LNCaP clone FGC (cell line): ENCODE measurements at regions not wholly inside any gene's neighbourhood (a gene's known extent, or its start where the extent isn't known, plus 50 kb on each side); places are given as distances from the start of the nearest gene placed in this dataset.
"Not testable (repeated sequence)": the region's sequence is repeated elsewhere in the genome, so short reads cannot be mapped to it uniquely, and the experiment has no call there.

Experiments used
- DNase-seq: peaks from one replicate; pipeline ENCODE4 v3.0.0-alpha.2; 2011; ENCODE audit warnings: low read depth
- H3K4me3 ChIP-seq: 2 replicates; pipeline ENCODE4 v1.5.1; 2011; ENCODE audit warnings: mild to moderate bottlenecking, low read depth, low read length, control low read depth
- TF ChIP-seq, protein P1 (sequence below): IDR thresholded peaks from 2 replicates; pipeline ENCODE4 v1.5.1; 2012; ENCODE audit warnings: mild to moderate bottlenecking; ENCODE audit not compliant: control insufficient read depth, insufficient read depth; ENCODE audit errors: extremely low read depth

DNA sequence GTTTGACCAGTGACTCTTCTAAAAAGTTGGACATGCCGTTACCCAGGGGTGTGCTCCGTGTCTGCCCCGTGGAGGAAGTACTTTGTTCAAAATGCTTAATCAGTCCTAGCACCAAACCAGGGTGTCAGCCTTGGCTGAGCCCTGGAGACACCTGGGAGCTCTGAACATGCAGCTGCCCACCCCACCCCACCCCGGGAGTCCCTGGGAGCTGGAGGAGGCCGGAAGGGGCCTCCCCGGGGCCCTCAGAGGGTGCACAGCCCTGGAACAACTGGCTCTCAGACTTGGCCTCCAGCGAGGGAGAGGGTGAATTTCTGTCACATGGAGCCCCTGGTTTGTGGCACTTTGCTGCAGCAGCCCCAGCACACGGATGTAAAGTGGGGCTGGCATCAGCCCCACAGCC is 152.1 kb downstream of the LAT start:
- not testable (repeated sequence) for DNase-seq, H3K4me3 ChIP-seq

DNA sequence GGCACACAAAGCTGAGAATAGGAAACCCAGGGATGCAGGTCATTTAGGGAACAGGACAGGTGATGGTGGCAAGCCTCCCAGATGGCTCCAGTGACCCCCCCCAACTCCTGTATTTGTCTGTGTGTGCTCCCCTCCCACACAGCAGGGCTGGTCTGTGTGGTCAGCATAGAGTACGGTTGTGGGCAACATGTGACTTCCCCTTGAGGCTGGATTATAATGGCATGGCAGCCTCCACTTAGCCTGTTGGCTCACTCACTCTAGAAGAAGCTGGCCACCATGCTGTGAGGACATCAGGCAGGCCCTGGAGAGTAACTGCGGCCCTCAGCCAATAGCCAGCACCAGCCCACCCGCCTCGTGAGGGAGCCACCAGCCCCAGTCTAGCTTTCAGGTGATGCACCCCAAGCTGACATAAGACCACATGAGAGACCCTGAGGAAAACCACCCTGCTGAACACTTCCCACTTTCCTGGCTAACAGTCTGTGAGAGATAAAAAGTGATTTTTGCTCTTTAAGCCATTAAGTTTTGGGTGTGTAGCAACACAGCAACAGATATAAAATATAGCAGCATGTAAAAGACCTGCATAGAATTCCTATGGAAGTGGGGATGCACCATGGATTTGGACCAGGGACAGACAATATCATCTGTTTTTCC is 151.3 kb downstream of the LAT start:
- H3K4me3 ChIP-seq, DNase-seq: not testable (repeated sequence)

DNA sequence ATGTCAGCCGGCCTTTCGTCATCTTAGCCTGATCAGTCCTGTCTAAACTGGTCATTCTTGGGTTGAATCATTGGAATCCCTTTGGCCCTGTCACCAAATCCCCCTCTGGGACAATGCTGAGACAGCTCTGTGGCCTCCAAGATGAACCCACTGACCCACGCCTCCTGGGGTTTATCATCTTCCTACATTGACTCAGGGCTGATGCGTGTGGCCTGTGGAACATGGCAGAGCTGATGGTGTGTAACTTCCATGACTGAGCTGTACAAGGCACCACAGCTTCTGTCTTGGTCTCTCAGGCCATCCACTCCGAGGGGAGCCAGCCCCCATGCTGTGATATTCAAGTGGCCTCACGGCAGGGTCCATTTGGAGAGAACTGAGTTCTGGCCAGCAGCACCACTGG is 150.2 kb downstream of the LAT start:
- not testable (repeated sequence) for DNase-seq, H3K4me3 ChIP-seq

DNA sequence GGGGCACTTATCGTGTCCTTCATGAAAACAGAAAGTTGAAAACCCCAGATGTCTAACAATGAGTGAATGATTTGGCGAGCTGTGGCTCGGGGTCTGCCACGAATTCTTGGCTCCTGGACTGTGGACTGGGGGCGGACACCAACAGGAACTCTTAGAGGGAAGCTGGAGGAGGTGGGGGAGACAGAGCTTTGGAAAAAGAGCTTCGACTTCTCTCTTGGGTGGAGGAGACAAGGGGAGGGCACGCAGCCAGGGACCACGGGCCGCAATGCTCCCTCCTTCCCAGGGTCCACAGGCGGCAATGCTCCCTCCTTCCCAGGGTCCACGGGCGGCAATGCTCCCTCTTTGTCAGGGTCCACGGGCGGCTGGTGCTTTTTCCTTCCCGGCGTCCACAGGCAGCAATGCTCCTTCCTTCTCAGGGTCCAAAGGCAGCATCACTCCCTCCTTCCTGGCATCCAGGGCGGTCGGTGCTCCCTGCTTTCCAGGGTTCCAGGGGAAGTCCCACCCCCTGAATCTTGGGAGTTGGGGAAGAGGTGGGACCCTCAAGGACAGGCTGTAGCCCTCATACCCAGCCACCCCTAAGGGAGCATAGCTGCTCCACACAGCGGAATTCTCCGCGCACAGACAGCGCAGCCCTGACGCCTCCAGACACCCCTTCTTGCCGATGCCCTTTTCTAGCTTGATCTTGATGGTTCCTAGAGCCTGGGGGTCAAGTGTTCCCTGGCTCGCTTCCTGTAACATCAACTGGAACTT is 149.0 kb downstream of the LAT start:
- not testable (repeated sequence) for H3K4me3 ChIP-seq, DNase-seq

- not testable (repeated sequence) for DNase-seq, H3K4me3 ChIP-seq
Measured at GRCh38 chr16:29132869-29133268, 148.0 kb downstream of the LAT start.

GRCh38 chr16:29132444-29132843 is 147.6 kb downstream of the LAT start:
- not testable (repeated sequence) for DNase-seq, H3K4me3 ChIP-seq

DNA sequence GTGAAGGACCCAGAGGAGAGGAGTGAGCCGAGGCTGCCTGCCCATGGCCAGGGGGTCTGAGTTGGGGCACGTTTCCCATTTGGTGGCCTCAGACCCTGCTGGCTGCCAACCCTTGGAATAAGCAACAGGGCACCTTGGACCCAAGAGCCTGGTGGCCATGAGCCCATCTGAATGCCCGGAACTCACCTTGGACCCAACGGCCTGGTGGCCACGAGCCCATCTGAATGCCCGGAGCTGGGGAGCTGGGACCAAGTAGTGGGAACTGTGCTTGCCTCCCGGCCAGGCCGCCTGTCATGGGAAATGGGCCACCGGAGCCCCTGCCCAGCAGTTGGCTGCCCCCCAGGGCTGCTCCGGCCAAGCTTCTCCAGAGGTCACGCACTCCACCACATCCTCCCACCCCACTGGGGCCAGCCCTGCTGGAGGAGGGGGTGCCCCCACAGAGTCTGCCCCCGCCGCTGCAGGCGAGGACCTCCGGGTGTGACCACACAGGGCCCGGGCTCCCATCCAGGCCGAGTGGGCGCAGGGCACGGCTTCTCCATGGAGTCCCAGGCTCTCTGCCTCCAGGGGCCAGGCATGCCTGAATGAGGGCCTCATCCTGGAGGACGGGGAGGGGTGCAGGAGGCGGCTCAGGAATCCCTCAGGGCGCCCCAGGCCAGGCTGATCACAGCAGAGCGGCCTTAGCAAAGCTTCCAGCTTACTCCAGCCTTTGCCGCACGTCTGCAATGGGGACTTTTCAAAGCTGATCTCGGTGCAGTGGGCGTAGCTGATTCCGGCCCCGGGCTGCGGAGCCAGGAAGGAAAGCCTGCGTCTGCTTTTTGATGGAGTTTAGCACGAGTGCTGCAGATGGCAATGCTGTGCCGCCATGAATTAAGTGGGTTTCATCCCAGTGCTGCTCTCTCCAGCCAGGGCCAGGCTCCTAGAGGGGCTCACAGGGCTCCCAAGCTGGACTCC is 146.3 kb downstream of the LAT start:
- not testable (repeated sequence) for DNase-seq, H3K4me3 ChIP-seq

DNA sequence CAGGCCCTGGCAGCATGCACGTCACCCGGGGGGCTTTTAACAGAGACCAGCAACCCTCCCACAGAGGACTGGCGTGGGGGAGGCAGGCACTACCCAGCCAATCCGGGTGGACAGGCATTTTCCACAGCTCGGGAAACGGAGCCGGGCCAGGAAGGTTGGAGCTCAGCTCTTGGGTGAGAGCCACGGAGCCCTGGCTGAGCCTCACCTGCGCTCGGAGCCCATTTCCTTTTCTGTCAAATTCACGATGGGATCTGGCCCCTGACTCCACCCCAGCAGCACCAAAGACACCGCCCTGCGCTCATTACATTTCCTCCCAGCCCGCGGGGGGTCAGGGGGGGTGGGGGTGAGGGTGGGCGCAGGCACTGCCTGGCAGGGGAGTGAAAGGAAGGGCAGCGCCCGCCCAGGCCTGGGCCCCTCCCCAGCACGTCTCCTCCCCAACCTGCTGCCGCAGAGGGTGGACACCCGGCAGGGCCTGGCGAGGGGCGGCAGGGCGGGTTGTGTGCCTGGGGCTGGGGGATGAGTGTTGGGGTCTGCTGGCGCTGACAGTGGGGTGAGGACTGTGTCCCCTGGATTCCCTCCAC is 145.4 kb downstream of the LAT start:
- not testable (repeated sequence) for H3K4me3 ChIP-seq, DNase-seq

DNA sequence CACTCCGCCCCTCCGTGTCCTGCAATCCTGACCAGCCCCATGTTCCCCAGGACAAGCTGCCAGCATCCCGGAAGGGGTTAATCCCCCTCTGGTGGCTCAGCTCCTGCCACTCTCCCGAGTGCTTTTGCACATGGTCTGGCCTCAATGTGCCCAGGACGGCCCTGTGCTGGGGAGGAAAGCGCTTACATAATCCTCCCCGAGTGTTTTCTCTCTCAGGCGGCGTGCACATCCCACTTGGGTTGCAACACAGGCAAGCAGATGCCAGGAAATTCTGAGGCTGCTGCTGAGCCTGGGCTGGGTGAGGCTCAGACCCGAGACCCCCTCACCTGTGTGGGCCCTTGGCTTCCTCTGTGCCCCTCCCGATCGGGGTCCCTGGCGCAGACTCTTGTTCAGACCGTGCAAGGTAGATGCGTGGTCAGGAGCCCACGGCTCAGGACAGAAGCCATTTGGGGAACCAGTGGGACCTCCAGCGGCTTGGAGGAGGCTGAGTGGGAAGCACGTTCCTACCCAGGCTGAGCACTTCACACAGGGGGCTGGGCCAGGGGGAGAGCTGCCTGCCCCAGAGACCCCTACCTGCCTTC is 144.7 kb downstream of the LAT start:
- H3K4me3 ChIP-seq, DNase-seq: not testable (repeated sequence)

- not testable (repeated sequence) for DNase-seq, H3K4me3 ChIP-seq
Measured at GRCh38 chr16:29128732-29129457, 144.0 kb downstream of the LAT start.

- not testable (repeated sequence) for DNase-seq, H3K4me3 ChIP-seq
Measured at GRCh38 chr16:29127806-29128420, 143.1 kb downstream of the LAT start.

GRCh38 chr16:29126616-29127015 is 141.8 kb downstream of the LAT start:
- TF ChIP-seq, protein P1, sequence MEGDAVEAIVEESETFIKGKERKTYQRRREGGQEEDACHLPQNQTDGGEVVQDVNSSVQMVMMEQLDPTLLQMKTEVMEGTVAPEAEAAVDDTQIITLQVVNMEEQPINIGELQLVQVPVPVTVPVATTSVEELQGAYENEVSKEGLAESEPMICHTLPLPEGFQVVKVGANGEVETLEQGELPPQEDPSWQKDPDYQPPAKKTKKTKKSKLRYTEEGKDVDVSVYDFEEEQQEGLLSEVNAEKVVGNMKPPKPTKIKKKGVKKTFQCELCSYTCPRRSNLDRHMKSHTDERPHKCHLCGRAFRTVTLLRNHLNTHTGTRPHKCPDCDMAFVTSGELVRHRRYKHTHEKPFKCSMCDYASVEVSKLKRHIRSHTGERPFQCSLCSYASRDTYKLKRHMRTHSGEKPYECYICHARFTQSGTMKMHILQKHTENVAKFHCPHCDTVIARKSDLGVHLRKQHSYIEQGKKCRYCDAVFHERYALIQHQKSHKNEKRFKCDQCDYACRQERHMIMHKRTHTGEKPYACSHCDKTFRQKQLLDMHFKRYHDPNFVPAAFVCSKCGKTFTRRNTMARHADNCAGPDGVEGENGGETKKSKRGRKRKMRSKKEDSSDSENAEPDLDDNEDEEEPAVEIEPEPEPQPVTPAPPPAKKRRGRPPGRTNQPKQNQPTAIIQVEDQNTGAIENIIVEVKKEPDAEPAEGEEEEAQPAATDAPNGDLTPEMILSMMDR, result no peak
- DNase-seq, result no peak
- H3K4me3 ChIP-seq, result no peak overlapping the region
